ENCODE measurements at regions not wholly inside any gene's neighbourhood (a gene's known extent, or its start where the extent isn't known, plus 50 kb on each side); places are given as distances from the start of the nearest gene placed in this dataset.

GRCh38 chr14:98743536-98743935 is 528.5 kb downstream of the BCL11B start:
- no peak overlapping the region for H3K27ac ChIP-seq (ENCODE audit: insufficient read depth, low read depth, low read length)
- H3K4me1 ChIP-seq (ENCODE audit: control insufficient read depth, extremely low read depth, insufficient read depth, low read length) = no peaks in the 10 kb centered on the region
- BruUV-seq (replicated peaks) = no TSS peak
- TF ChIP-seq JUN (IDR thresholded peaks at IDR 0.05; ENCODE audit: borderline replicate concordance, insufficient read depth, insufficient read length, low read depth) = no peak
- no peak for TF ChIP-seq MYC (IDR thresholded peaks at IDR 0.05; ENCODE audit: low read depth, low read length)
- TF ChIP-seq GATA2 (IDR thresholded peaks at IDR 0.05; ENCODE audit: insufficient read depth, insufficient read length, low read depth, low read length) = no peak
- no peak for TF ChIP-seq FOS (IDR thresholded peaks at IDR 0.05; ENCODE audit: borderline replicate concordance, insufficient read depth, low read length)
- no peak for TF ChIP-seq EZH2 (IDR thresholded peaks at IDR 0.05; ENCODE audit: borderline replicate concordance, low read depth, low read length, severe bottlenecking)
- no peak for TF ChIP-seq POLR2A (IDR thresholded peaks at IDR 0.05; ENCODE audit: low read depth, low read length)
- no peak for TF ChIP-seq CTCF (IDR thresholded peaks at IDR 0.05; ENCODE audit: extremely low read depth in 1 of 2, insufficient read depth in 1 of 2, low read depth in 1 of 2, low read length in 2 of 2)
- no peak for TF ChIP-seq POLR2AphosphoS5 (IDR thresholded peaks at IDR 0.05; ENCODE audit: insufficient read depth, low read depth, low read length)
- no peak for TF ChIP-seq MAX (IDR thresholded peaks at IDR 0.05; ENCODE audit: insufficient read depth, insufficient read length)
- no peaks in the 10 kb centered on the region for H3K9me1 ChIP-seq (replicated peaks; ENCODE audit: control insufficient read depth, extremely low read depth, insufficient read depth, low read length)
- DNase-seq (ENCODE audit: low read depth, low spot score) = no peak
- POLR2A ChIA-PET = no interaction called here
- no peak overlapping the region for H3K4me3 ChIP-seq (replicated peaks in 1 of 3; ENCODE audit: insufficient read depth in 1 of 3, low read depth in 1 of 3, low read length in 3 of 3)
- H3K4me2 ChIP-seq (ENCODE audit: insufficient read depth, low read length) = no peak overlapping the region
- no peak overlapping the region for H3K9ac ChIP-seq (replicated peaks; ENCODE audit: extremely low read depth, insufficient read depth, low read length)
- FAIRE-seq = no peak
- dilution Hi-C loops (cut with MboI; ENCODE audit: extremely low pct_ligation_motif_present, low sequenced_read_pairs) = no loop called here
- no peak overlapping the region for H2AFZ ChIP-seq (ENCODE audit: low read depth, low read length)
- no peaks in the 10 kb centered on the region for H3K79me2 ChIP-seq (ENCODE audit: control insufficient read depth, insufficient read depth, low read length)
- intact Hi-C loops (cut with micrococcal nuclease) = no loop called here
- H3K9me3 ChIP-seq (replicated peaks; ENCODE audit: control insufficient read depth, insufficient read depth, low read length) = peaks cover 4% of the 10 kb centered on the region
- H3K27me3 ChIP-seq (ENCODE audit: control insufficient read depth in 2 of 2, insufficient read depth in 2 of 2, low read length in 2 of 2) = no peaks in the 10 kb centered on the region
- H3K36me3 ChIP-seq (ENCODE audit: control insufficient read depth in 2 of 2, extremely low read depth in 1 of 2, insufficient read depth in 2 of 2, low read length in 2 of 2) = no peaks in the 10 kb centered on the region
- CTCF ChIA-PET = no interaction called here
- no peaks in the 10 kb centered on the region for H4K20me1 ChIP-seq (replicated peaks; ENCODE audit: control insufficient read depth, extremely low read depth, insufficient read depth, low read length)
